HG02588 (cell line): ENCODE measurements at regions not wholly inside any gene's neighbourhood (a gene's known extent, or its start where the extent isn't known, plus 50 kb on each side); places are given as distances from the start of the nearest gene placed in this dataset.
A peak's percentile ranks its signal among the peaks of the same experiment; 100 is the strongest.
"Not testable (repeated sequence)": the region's sequence is repeated elsewhere in the genome, so short reads cannot be mapped to it uniquely, and the experiment has no call there.

Experiments
- ATAC-seq: cut with Tn5 transposase; IDR thresholded peaks from one replicate; pipeline ENCODE4 v1.9.1; 2021; ENCODE audit warnings: mild to moderate bottlenecking, moderate library complexity; ENCODE audit not compliant: unreplicated experiment

DNA sequence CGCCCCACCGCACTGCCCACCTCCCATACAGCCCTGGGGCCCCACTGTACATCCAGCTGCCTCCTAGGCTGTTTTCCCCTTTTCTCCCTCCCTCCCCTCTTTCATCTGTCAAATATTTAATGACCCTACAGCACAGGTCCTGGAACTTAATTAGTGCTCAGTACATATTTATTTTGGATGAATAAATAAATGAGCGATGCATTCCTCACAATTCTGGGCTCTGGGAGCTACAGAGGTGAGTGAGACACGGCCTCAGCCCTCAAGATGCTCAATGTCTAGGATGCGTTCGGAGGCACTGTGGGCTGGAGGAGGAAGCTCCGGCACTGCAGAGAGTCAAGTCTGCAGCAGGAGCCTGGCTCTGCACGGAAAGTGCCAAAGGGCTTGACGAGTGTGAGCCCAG is 175.0 kb downstream of the FAM43A start:
- ATAC-seq: no peak

DNA sequence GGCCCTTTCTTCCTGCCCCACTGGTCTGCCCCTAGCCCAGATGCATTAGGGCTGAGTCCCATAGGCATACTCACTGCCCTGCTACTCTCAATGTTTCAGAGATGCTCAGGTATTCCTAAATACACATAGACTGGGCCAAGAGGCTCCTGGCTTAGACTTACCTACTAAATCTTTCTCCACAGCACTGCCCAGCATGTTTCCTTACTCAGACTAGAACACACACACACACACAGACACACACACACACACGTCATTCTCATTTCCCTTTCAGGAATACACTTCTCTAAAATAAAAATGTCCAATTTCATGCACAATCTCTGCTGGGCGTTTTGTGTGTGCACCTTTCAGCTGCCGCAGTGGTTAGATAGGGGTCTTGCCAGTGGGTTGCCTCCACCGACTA is 175.7 kb downstream of the FAM43A start:
- no peak for ATAC-seq

DNA sequence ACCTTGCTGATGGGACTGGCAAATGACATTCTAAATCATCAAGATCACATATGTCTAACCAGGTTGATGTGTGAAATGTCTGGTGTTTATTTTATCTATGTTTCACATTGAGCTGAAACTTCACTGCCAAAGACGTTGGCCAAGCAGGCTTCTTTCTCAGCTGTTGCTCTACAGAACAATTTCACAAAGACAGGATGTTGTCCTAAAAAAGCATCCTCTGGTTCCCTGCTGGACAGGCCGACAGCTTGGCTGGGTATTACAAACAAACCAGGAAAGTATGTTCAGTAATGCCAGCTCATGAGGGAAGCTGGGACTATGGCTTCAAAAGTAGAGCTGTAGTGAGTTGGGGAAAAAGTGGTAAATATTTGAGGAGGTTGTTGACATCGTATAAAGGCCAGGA is 179.4 kb downstream of the FAM43A start:
- ATAC-seq: no peak

DNA sequence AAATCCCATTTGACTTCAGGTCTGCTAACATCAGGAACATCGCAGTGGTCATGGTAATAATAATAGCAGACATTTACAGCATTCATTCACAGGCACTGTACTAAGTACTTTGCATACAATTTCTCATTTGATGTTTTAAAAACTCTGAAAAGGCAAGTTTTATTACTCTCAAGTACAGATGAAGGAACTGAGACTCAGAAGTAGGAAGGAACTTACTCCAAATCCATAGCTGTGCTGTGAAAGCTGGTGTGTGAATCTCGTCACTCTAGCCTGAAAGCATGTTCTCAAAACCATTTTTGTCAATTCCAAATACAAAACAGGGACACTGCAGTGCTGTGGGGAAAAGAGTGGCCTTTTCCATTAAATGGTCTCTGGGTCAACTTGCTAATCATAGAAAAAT is 179.9 kb downstream of the FAM43A start:
- no peak for ATAC-seq

DNA sequence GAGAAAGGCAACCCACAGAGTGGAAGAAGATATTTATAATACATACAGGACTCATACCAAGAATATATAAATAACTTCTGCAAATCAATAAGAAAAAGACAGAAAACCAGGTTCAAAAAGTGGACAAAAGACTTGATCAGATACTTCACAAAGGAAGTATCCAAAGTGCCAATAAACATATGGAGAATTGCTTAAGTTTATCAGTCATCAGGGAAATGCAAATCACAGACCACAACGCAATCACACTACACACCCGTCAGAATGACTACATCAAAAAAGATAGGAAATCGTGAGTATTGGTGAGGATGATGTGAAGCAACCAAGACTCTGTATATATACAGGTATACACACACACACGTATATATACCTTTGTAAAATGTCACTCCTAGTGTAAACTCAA is 180.6 kb downstream of the FAM43A start:
- no peak for ATAC-seq

DNA sequence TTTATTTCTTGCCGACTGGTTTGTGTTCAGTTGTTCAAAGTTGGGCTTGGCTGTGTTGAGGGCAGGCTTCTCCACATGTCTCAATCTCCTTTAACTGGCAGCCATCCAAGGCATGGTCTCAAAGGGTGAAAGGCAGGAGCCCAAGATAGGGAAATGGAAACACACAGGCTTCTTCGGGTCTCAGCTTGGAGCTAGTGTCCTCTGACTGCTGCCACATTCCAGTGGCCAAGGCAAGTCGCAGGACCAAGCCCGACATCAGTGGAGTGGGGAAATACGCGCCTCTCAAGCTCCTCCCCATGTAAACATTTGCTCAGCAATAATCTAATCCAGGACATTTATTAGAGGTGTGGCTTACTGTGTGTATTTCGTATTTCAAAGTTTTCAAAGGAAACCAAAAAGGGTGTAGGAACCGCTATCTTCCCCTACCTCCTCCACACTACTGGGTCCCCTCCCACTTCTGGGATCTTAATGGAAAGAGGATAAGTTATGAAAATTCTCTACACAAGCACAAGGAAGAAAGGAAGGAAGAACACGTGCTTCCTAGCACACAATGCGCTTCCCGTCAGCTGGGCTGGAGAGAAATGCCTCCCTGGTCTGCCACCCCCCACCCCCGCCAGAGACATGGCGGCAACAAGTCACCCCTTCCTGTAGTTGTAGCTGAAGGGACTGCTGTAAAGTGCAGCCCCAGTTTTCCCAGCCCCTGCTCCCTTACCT is 181.7 kb downstream of the FAM43A start:
- no peak for ATAC-seq

DNA sequence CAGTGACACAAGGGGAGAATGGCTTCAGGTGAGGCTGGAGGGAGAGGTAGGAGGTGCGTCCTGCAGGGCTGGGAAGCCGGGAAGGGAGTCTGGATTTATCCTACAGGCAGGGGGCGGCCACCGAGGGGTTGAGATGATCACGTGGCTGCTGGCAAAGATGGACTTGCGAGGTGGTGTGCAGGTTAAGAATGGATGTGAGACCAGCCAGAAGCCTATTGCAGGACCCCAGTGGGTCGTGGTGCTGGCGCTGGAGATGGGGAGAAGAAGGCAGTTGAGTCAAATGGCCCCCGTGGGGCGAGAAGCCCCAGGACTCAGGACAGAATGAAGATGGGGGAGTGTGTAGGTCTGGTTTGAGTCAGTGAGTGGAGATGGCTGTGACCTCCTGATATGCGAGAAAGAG is 183.1 kb downstream of the FAM43A start:
- ATAC-seq: no peak

DNA sequence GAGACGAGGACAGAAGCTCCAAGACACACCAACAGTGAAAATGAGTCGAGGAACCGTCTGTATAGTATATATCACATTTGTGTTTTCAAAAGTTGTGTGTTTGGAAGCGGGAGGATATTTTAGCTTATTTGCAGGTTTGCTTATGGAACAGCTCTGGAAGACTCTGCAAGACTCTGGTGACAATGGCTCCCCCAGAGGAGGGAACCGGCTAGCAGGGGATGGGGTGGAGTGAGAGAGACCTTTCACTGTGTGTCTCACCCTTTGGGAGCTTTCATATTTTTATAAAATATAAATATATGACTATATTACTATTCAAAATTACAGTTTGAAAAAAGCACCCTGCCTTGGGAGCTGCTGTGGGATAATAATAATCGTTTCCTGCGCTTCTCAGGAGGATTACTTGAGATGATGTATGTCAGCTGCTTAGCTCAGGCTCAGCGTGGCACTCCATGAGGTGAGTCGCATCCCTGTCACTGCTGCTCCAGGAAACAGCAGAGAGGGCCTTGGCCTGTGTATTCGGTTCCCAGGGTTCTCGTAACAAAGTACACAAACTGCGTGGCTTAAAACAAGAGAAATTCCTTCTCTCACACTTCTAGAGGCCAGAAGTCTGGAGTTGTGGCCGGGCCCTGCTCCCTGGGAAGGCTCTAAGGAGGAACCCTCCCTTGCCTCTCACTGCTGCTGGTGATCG is 183.9 kb downstream of the FAM43A start:
- no peak for ATAC-seq

DNA sequence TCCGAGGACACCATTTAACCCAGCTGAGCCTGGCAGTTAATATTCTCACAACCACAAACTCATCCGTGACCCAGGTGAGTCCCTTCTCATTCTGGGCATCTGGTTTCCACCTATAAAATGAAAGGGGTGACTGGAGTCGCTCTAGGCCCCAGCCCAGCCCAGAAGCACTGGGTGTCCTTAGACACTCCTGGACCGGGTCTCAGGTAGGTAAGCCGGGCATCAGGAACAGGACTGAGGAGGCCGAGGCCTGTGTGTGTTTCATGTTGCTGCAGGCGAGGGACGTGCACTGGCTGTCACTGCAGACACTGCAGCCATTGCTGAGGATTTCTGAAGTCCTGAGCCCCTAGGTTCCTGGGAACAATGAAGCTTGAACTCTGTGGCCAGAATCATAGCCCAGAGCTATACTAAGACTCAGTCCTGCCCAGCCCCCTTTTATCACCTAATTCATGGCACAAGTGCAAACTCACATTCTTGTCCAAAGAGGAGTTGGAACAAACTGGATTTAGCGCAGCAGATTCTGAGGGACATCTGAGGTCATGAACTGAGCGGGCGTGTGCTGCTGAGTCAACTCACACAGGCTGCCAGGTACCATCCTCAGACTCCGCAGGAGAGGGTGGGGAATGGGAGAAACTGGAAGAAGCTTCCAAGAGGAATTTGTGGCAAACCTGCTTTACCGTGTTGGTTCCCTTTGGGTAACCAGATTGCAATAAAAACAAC is 184.9 kb downstream of the FAM43A start:
- no peak for ATAC-seq

DNA sequence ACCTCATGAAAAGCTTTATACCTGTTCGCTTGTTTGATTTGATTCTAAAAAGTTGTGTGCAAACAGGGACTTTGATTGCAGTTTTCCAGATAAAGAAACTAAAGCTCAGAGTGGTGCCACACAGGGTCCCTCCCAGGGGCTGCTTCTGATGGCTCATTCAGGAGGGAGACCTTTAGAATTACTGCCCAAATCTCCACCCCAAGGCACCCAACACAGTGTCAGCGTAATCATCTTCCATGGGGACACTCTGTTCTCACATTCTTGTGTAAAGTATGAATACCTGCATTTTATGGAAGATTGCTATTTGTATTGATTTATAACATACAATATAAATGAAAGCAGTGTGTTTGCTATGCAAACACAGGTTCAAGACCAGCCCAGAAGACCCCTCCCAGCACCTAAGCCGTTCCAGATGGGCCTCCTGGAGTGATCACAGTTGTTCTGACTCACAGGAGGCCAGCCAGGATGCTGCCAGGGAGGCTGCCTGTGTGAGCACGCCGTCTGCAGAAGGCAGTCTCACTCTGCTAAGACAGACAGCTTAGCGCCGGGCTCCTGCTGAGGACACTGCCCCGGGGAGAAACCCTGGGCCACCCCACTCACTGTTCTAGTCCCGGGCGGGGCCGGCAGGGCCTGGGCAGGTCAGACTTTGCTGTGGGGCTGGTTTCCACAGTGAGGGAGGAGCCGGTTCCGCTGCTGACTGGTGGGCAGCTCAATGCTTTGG is 185.6 kb downstream of the FAM43A start:
- peak; percentile 58 for ATAC-seq

DNA sequence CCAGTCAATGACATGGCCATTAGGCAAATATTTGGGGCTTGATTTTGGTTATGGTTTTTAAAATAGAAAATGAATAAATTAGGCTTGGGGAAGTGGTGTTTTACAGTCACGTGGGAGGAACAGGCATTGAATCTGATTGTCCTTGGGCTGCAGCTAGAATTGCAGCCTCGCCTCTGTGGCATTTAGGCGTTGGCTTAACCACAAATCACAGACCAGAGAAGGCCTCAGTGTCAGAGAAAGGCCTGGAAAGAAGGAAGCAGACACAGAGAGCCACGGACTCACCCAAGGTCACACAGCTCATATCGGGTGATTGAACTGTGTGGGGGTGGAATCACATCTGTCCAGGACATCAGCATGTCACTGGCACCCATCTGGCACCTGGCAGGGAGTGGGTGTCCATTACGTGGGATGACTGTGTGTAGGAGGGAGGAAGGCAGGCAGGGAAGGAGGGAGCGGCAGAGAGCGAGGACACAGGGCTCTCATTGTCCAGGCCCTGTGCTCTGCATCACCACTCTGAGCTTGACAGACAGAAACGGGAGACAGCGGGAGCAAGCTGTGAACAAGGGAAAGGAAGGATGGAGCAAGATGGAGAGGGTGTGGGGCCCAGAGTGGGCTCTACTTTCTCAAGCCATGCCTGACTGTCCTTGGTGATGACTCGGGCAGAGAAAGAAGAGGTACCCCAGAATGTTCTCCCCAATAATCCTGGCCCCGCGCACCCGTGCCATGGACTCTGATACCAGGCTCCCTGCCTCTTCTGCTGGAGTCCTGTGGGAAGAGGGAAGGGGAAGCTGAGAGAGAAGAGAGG is 186.4 kb downstream of the FAM43A start:
- ATAC-seq: no peak

DNA sequence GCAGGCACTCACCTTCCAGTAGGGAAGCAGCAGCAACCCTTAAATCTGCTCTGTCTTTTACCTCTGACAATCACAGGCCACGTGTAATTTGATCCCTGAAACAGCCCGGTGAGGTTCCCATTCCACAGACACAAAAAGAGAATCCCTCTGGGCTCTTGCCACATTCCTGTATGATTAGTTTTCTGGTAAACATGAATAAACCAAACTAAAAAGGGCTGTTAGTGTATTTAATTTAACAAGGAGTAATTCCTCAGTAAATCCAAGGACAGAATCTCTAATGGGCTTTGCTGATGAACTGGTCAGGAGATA is 186.9 kb downstream of the FAM43A start:
- no peak for ATAC-seq

DNA sequence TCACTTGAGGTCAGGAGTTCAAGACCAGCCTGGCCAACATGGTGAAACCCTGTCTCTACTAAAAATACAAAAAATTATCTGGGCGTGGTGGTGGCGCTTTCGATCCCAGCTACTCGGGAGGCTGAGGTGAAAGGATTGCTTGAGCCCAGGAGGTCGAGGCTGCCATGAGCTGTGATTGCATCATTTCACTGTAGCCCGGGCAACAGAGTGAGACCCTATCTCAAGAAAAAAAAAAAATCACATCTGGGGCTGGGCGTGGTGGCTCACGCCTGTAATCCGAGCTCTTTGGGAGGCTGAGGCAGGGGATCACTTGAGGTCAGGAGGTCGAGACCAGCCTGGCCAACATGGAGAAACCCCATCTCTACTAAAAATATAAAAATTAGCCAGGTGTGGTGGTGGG is 187.8 kb downstream of the FAM43A start:
- not testable (repeated sequence) for ATAC-seq

DNA sequence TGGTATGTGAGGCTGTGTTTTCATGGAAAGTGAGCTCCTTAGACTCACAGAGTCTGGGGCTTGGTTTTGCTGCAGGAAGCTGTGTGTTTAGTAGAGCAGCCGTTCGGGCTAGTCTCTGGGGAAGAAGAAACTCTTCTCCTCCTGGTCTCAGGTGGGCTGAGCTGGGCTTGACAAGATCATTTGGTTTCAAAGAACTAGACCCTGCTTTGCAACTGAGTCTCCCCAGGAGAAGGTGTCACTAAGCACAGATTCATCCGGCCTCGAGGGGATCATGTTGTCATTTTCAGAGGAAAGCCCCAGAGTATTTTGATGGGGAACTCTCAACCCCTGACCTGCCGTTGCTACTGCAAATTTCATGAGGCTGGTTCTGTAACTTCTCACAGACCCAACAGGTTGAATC is 188.5 kb downstream of the FAM43A start:
- no peak for ATAC-seq

DNA sequence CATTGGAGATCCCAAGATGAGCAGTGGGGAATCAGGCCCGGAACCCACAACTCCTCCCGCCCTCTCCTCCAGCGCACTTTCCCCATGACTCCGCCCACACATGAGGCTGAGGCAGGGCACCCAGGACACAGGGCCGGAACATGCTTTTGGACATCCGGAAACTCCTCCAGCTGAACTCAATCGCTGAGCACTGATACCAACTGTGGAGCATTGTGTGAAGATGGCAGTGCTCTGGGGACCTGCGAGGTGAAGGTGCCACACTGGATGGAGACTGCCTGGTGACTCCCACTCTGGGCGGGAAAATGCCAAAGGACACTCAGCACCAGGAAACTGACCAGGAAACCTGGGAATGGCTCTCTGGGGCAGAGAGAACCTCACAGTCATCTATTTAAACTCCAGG is 189.1 kb downstream of the FAM43A start:
- no peak for ATAC-seq

DNA sequence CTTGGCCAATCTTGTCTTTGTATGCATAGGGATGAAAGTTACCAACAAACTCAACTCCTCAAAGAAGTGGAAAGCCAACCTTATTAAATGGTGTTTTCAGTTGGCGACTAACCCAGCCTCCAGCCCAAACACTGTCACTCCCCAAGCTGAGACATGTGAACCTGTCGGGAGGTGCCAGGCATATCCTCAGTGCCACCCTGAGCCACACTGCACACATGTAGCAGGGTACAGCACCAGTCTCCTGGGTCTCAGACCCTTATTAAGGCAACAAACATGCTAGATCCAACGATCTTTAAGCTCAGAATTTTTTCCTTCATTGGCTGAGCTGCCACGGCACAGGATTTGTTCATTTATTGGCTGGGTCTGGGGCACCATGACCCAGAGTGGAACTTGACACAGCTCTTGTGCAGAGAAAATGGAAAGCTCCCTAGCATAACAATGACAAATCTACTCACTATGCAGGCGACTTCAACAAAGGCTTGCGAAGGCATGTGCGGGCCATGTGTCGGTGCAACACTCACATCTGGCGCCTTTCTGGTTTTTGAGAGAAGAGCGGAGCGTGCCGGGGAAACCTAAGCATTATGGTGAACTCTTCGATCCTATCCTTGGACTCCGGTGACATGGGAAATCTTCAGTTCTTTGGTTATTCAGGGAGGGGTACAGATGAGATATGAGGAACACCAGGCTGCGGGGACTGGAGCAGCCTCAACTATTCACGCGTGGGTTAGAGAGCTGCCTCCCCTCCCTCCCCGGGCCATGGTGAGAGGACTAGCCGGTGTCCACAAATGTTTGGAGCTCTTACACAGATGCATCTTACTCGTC is 190.1 kb downstream of the FAM43A start:
- no peak for ATAC-seq

DNA sequence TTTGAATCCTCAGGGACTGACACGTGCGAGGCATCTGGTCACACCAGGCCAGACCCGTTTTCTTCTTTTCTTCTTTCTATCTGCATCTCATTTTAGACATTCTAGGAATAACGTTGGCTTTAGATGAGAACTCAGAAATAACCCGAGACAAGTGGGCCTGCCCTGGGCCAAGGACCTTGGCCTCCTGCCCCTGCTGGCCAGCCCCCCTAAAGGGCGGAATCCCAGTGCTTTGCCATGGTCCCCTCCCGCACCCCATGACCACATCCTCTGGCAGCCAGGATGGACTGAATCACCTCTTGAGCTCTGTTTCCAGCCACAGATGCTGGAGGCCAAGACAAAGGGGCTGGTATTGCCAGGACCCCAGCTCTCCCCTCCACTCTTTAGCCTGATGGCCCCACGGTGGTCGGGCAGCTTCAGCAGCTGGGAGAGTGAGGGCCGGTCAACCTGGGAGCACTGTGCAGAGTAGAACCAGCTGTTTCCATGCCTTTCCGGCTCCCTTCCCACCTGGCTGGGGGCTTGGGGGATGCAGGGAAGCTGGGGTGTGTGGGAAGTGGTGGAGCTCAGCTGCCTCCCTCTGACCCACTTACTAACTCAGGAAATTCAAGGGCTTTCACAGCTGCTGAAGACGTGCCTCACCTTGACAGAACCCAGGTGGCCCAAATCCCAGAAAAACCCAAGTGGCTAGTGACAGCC is 190.9 kb downstream of the FAM43A start:
- no peak for ATAC-seq

DNA sequence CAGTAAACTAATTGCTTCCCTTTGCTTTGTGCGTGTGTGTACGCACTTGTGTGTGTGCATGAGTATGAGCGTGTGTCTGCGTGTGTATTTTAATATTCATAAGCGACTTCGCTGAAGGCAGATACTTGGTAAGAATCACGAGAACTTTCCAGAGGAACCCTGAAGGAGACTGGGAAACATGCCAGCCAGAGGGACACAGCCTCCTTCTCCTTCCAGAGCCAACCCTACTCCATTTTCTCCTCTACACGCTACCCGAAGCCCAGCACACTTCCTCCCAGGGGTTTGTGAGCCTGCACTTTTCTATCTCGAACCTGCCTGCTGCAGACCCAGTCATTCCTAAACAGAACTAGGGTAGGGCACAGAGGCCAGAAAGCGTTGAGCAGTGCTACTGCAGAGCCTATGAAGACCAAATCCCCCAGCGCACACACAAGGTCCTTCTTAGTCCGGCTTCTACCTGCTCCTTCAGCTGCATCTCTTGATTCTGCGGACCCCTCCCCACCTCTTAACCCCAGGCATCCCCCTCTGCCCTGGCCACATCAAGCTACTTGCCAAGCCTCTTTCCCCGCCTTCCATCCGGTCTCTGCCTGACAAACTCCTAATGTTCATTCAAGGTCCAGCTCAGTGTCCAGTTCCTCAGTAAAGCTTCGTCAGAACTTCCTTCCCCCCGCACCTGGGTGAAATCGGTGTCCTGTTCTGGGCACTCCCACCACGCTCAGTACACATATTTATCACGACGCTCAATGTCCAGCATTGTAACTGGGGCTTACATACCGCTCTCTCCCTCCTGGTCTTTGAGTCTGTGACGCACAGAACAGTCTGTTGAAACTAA is 191.8 kb downstream of the FAM43A start:
- no peak for ATAC-seq
